Endothelial cell of umbilical vein (primary cell): ENCODE measurements at regions not wholly inside any gene's neighbourhood (a gene's known extent, or its start where the extent isn't known, plus 50 kb on each side); places are given as distances from the start of the nearest gene placed in this dataset.

Experiments used
- BruUV-seq: library from RNA; stranded (reverse); fragments of 400-500 nt; replicated peaks from 2 replicates; lab custom pipeline; 2021; lab: Mats Ljungman, UMichigan
- CTCF ChIA-PET: fragments of 300-600, 350-600 bp; sonication (Branson Sonifier 250); formaldehyde crosslinking; loops from one replicate; lab custom pipeline; 2021; ENCODE audit warnings: antibody characterized with exemption, inconsistent platforms; lab: Charles Lee
- POLR2A ChIA-PET: fragments of 300-600, 350-600 bp; sonication (Branson Sonifier 250); formaldehyde crosslinking; loops from one replicate; lab custom pipeline; 2021; ENCODE audit warnings: antibody characterized with exemption, inconsistent platforms; lab: Charles Lee
- DNase-seq: peaks from one replicate; pipeline ENCODE4 v3.0.0-alpha.2; 2011; ENCODE audit warnings: low read depth, low spot score
- FAIRE-seq: peaks from 2 replicates; lab custom pipeline; 2011; peaks lifted over from hg19 to GRCh38; lab: Jason Lieb, UNC
- H2AFZ ChIP-seq: 2 replicates; pipeline ENCODE4 v1.6.0; 2012; ENCODE audit warnings: low read depth, low read length, control low read depth, inconsistent platforms
- H3K27ac ChIP-seq: 2 replicates; pipeline ENCODE4 v1.5.1; 2011; ENCODE audit warnings: low read depth, mild to moderate bottlenecking, control low read depth, low read length, moderate library complexity; ENCODE audit not compliant: insufficient read depth
- H3K27me3 ChIP-seq, 2 experiments: 2 replicates each; pipeline versions ENCODE4 v1.6.0 to v1.6.1; 2011; ENCODE audit warnings: low read length in 2 of 2, mixed read lengths in 1 of 2; ENCODE audit not compliant: control insufficient read depth in 2 of 2, insufficient read depth in 2 of 2
- H3K36me3 ChIP-seq, 2 experiments: 2 replicates in 1 of 2; 3 replicates in 1 of 2; pipeline ENCODE4 v1.5.1; 2011; ENCODE audit warnings: low read length in 2 of 2, mild to moderate bottlenecking in 1 of 2, moderate library complexity in 1 of 2; ENCODE audit not compliant: control insufficient read depth in 2 of 2, insufficient read depth in 2 of 2; ENCODE audit errors: extremely low read depth in 1 of 2
- H3K4me1 ChIP-seq: 3 replicates; pipeline ENCODE4 v1.5.1; 2011; ENCODE audit warnings: mild to moderate bottlenecking, low read length; ENCODE audit not compliant: control insufficient read depth, insufficient read depth; ENCODE audit errors: extremely low read depth
- H3K4me2 ChIP-seq: 2 replicates; pipeline ENCODE4 v1.6.1; 2011; ENCODE audit warnings: low read length, control low read depth, mixed read lengths; ENCODE audit not compliant: insufficient read depth
- H3K4me3 ChIP-seq, 3 experiments: fragments of 200-600 bp in 1 of 3; sonication (generic), shearing (Covaris generic) in 1 of 3; replicated peaks in 1 of 3; 2 replicates each; pipeline ENCODE4 v1.5.1; 2011 to 2016; ENCODE audit warnings: control low read depth in 3 of 3, low read length in 3 of 3, mild to moderate bottlenecking in 2 of 3, inconsistent platforms in 1 of 3, low read depth in 1 of 3, moderate library complexity in 1 of 3; ENCODE audit not compliant: insufficient read depth in 1 of 3
- H3K79me2 ChIP-seq: 2 replicates; pipeline ENCODE4 v1.6.0; 2012; ENCODE audit warnings: low read length, inconsistent platforms; ENCODE audit not compliant: control insufficient read depth, insufficient read depth
- H3K9ac ChIP-seq: replicated peaks from 2 replicates; pipeline ENCODE3; 2011; ENCODE audit warnings: low read length, control low read depth; ENCODE audit not compliant: insufficient read depth; ENCODE audit errors: extremely low read depth
- H3K9me1 ChIP-seq: replicated peaks from 3 replicates; pipeline ENCODE4 v1.6.0; 2011; ENCODE audit warnings: mild to moderate bottlenecking, low read length; ENCODE audit not compliant: control insufficient read depth, insufficient read depth; ENCODE audit errors: extremely low read depth
- H3K9me3 ChIP-seq: replicated peaks from 2 replicates; pipeline ENCODE4 v1.5.1; 2012; ENCODE audit warnings: low read length, inconsistent platforms; ENCODE audit not compliant: control insufficient read depth, insufficient read depth
- H4K20me1 ChIP-seq: replicated peaks from 2 replicates; pipeline ENCODE3; 2011; ENCODE audit warnings: mild to moderate bottlenecking, low read length; ENCODE audit not compliant: control insufficient read depth, insufficient read depth; ENCODE audit errors: extremely low read depth
- EZH2 ChIP-seq: IDR thresholded peaks from 2 replicates; pipeline ENCODE4 v1.6.1; 2012; ENCODE audit warnings: borderline replicate concordance, low read depth, mild to moderate bottlenecking, moderate library complexity, low read length, inconsistent platforms; ENCODE audit not compliant: severe bottlenecking
- FOS ChIP-seq: IDR thresholded peaks from 2 replicates; pipeline ENCODE4 v1.6.1; 2011; ENCODE audit warnings: mild to moderate bottlenecking, low read length, moderate library complexity, borderline replicate concordance; ENCODE audit not compliant: insufficient read depth
- GATA2 ChIP-seq: IDR thresholded peaks from 2 replicates; pipeline ENCODE4 v1.7.0; 2011; ENCODE audit warnings: low read depth, mild to moderate bottlenecking, moderate library complexity, mixed read lengths, low read length; ENCODE audit not compliant: insufficient read length, insufficient read depth
- JUN ChIP-seq: IDR thresholded peaks from 2 replicates; pipeline ENCODE4 v1.6.1; 2011; ENCODE audit warnings: borderline replicate concordance, low read depth; ENCODE audit not compliant: insufficient read length, insufficient read depth
- MYC ChIP-seq: IDR thresholded peaks from one replicate; pipeline ENCODE4 v1.6.1; 2011; ENCODE audit warnings: mild to moderate bottlenecking, low read depth, low read length
- POLR2A ChIP-seq: IDR thresholded peaks from 2 replicates; pipeline ENCODE4 v1.6.1; 2012; ENCODE audit warnings: low read depth, mild to moderate bottlenecking, control low read depth, low read length
- POLR2AphosphoS5 ChIP-seq: IDR thresholded peaks from 2 replicates; pipeline ENCODE4 v1.6.1; 2012; ENCODE audit warnings: low read depth, mild to moderate bottlenecking, control low read depth, low read length, moderate library complexity; ENCODE audit not compliant: insufficient read depth
- dilution Hi-C: fragments of 300-500 bp; cut with MboI; formaldehyde crosslinking; loops from one replicate; pipeline ENCODE4 v1.15.0; 2019; ENCODE audit warnings: low sequenced_read_pairs; ENCODE audit not compliant: extremely low pct_ligation_motif_present
- intact Hi-C: fragments of 100-400 bp; cut with micrococcal nuclease; formaldehyde crosslinking; loops from one replicate; pipeline ENCODE4 v1.10.0; 2022
- TF ChIP-seq, protein P1 (sequence below): IDR thresholded peaks from 2 replicates; pipeline ENCODE4 v1.6.1; 2011; ENCODE audit not compliant: insufficient read depth, insufficient read length
- TF ChIP-seq, protein P2 (sequence below), 2 donors: IDR thresholded peaks; 1 replicate in 1 of 2; 2 replicates in 1 of 2; pipeline ENCODE4 v1.5.1; 2011; ENCODE audit warnings: low read length in 2 of 2, mild to moderate bottlenecking in 2 of 2, moderate library complexity in 2 of 2, control low read depth in 1 of 2, inconsistent platforms in 1 of 2, low read depth in 1 of 2; ENCODE audit not compliant: insufficient read depth in 1 of 2; ENCODE audit errors: extremely low read depth in 1 of 2

DNA sequence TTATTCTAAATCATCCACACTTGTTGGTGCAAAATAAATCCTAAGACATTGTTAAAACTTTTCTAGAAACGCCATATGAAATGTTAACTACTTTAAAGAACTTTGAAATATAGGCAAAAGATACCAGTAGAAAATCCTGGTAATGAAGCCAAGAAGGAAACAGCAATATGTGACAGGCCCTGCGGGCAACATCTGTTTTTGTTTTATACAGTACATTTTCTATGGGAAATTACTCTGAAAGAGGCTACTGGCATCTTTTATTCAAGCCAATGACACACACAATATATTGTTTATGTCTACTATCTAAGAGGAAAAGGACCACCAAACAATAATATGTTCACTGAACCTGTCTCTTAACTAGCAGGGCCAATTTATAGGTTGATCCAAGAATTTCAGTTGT, 829.7 kb downstream of the PCDH17 start:
- no peak overlapping the region for H3K4me2 ChIP-seq
- FAIRE-seq, result no peak
- TF ChIP-seq, protein P1, sequence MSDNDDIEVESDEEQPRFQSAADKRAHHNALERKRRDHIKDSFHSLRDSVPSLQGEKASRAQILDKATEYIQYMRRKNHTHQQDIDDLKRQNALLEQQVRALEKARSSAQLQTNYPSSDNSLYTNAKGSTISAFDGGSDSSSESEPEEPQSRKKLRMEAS, result no peak
- TF ChIP-seq EZH2 (no peak), FOS (no peak), GATA2 (no peak), MYC (no peak), POLR2A (no peak), POLR2AphosphoS5 (no peak), JUN (no peak)
- TF ChIP-seq, protein P2, sequence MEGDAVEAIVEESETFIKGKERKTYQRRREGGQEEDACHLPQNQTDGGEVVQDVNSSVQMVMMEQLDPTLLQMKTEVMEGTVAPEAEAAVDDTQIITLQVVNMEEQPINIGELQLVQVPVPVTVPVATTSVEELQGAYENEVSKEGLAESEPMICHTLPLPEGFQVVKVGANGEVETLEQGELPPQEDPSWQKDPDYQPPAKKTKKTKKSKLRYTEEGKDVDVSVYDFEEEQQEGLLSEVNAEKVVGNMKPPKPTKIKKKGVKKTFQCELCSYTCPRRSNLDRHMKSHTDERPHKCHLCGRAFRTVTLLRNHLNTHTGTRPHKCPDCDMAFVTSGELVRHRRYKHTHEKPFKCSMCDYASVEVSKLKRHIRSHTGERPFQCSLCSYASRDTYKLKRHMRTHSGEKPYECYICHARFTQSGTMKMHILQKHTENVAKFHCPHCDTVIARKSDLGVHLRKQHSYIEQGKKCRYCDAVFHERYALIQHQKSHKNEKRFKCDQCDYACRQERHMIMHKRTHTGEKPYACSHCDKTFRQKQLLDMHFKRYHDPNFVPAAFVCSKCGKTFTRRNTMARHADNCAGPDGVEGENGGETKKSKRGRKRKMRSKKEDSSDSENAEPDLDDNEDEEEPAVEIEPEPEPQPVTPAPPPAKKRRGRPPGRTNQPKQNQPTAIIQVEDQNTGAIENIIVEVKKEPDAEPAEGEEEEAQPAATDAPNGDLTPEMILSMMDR (IDR thresholded peaks at IDR 0.05; ENCODE audit: extremely low read depth in 1 of 2, insufficient read depth in 1 of 2, low read depth in 1 of 2, low read length in 2 of 2), result no peak

More for the DNA sequence above, 829.7 kb downstream of the PCDH17 start:
- Histone ChIP-seq H3K4me3 (no peak overlapping the region), H3K9ac (no peak overlapping the region), H3K9me3 (no peaks in the 10 kb centered on the region), H4K20me1 (no peaks in the 10 kb centered on the region), H3K9me1 (no peaks in the 10 kb centered on the region), H3K36me3 (no peaks in the 10 kb centered on the region), H2AFZ (no peak overlapping the region), H3K4me1 (no peaks in the 10 kb centered on the region), H3K27ac (no peak overlapping the region), H3K27me3 (no peaks in the 10 kb centered on the region), H3K79me2 (no peaks in the 10 kb centered on the region)
- intact Hi-C loops, result no loop called here
- POLR2A ChIA-PET, result no interaction called here
- no TSS peak for BruUV-seq
- dilution Hi-C loops, result no loop called here
- no peak for DNase-seq
- CTCF ChIA-PET, result no interaction called here
